ENCODE measurements at regions not wholly inside any gene's neighbourhood (a gene's known extent, or its start where the extent isn't known, plus 50 kb on each side); places are given as distances from the start of the nearest gene placed in this dataset.

GRCh38 chr12:92502417-92503028 lies 200.3 kb upstream of the PLEKHG7 start:
- Histone ChIP-seq H3K27me3 (ENCODE audit: insufficient read depth, low read length) (no peaks in the 10 kb centered on the region), H3K36me3 (ENCODE audit: insufficient read depth, low read length) (no peaks in the 10 kb centered on the region), H3K79me2 (ENCODE audit: control insufficient read depth, insufficient read depth, low read length, unreplicated experiment) (no peaks in the 10 kb centered on the region), H2AFZ (ENCODE audit: low read length, unreplicated experiment) (no peak overlapping the region), H3K4me1 (ENCODE audit: control insufficient read depth, insufficient read depth, low read length, unreplicated experiment) (peaks cover 14% of the 10 kb centered on the region), H3K27ac (ENCODE audit: low read depth, low read length) (no peak overlapping the region), H3K4me3 (ENCODE audit: low read depth, low read length) (no peak overlapping the region)

GRCh38 chr12:92496790-92497189 lies 206.0 kb upstream of the PLEKHG7 start:
- no peaks in the 10 kb centered on the region for H3K4me1 ChIP-seq (ENCODE audit: control insufficient read depth, insufficient read depth, low read length, unreplicated experiment)
- no peak overlapping the region for H3K27ac ChIP-seq (ENCODE audit: low read depth, low read length)
- no peaks in the 10 kb centered on the region for H3K79me2 ChIP-seq (ENCODE audit: control insufficient read depth, insufficient read depth, low read length, unreplicated experiment)

GRCh38 chr12:92495108-92495507 lies 207.7 kb upstream of the PLEKHG7 start:
- H3K79me2 ChIP-seq (ENCODE audit: control insufficient read depth, insufficient read depth, low read length, unreplicated experiment) = no peaks in the 10 kb centered on the region
- H3K4me1 ChIP-seq (ENCODE audit: control insufficient read depth, insufficient read depth, low read length, unreplicated experiment) = no peaks in the 10 kb centered on the region
- H3K27me3 ChIP-seq (ENCODE audit: insufficient read depth, low read length) = no peaks in the 10 kb centered on the region

More at GRCh38 chr12:92496790-92497189, 206.0 kb upstream of the PLEKHG7 start:
- H3K4me3 ChIP-seq (ENCODE audit: low read depth, low read length) = no peak overlapping the region
- H3K36me3 ChIP-seq (ENCODE audit: insufficient read depth, low read length) = no peaks in the 10 kb centered on the region
- no peaks in the 10 kb centered on the region for H3K27me3 ChIP-seq (ENCODE audit: insufficient read depth, low read length)
- no peak overlapping the region for H2AFZ ChIP-seq (ENCODE audit: low read length, unreplicated experiment)

GRCh38 chr12:92493816-92494215 lies 209.0 kb upstream of the PLEKHG7 start:
- no peaks in the 10 kb centered on the region for H3K4me1 ChIP-seq (ENCODE audit: control insufficient read depth, insufficient read depth, low read length, unreplicated experiment)
- no peaks in the 10 kb centered on the region for H3K79me2 ChIP-seq (ENCODE audit: control insufficient read depth, insufficient read depth, low read length, unreplicated experiment)
- no peak overlapping the region for H2AFZ ChIP-seq (ENCODE audit: low read length, unreplicated experiment)
- H3K4me3 ChIP-seq (ENCODE audit: low read depth, low read length) = no peak overlapping the region
- H3K27me3 ChIP-seq (ENCODE audit: insufficient read depth, low read length) = no peaks in the 10 kb centered on the region
- no peaks in the 10 kb centered on the region for H3K36me3 ChIP-seq (ENCODE audit: insufficient read depth, low read length)
- H3K27ac ChIP-seq (ENCODE audit: low read depth, low read length) = no peak overlapping the region

More at GRCh38 chr12:92495108-92495507, 207.7 kb upstream of the PLEKHG7 start:
- H2AFZ ChIP-seq (ENCODE audit: low read length, unreplicated experiment) = no peak overlapping the region
- H3K4me3 ChIP-seq (ENCODE audit: low read depth, low read length) = no peak overlapping the region
- no peak overlapping the region for H3K27ac ChIP-seq (ENCODE audit: low read depth, low read length)
- H3K36me3 ChIP-seq (ENCODE audit: insufficient read depth, low read length) = no peaks in the 10 kb centered on the region

- H3K79me2 ChIP-seq (ENCODE audit: control insufficient read depth, insufficient read depth, low read length, unreplicated experiment) = no peaks in the 10 kb centered on the region
- no peaks in the 10 kb centered on the region for H3K4me1 ChIP-seq (ENCODE audit: control insufficient read depth, insufficient read depth, low read length, unreplicated experiment)
- H3K36me3 ChIP-seq (ENCODE audit: insufficient read depth, low read length) = no peaks in the 10 kb centered on the region
- H3K27me3 ChIP-seq (ENCODE audit: insufficient read depth, low read length) = no peaks in the 10 kb centered on the region
- no peak overlapping the region for H3K27ac ChIP-seq (ENCODE audit: low read depth, low read length)
- H3K4me3 ChIP-seq (ENCODE audit: low read depth, low read length) = no peak overlapping the region
- no peak overlapping the region for H2AFZ ChIP-seq (ENCODE audit: low read length, unreplicated experiment)
Measured at GRCh38 chr12:92492995-92493394, 209.8 kb upstream of the PLEKHG7 start.

GRCh38 chr12:92492291-92492690 lies 210.5 kb upstream of the PLEKHG7 start:
- Histone ChIP-seq H3K4me3 (ENCODE audit: low read depth, low read length) (no peak overlapping the region), H3K27me3 (ENCODE audit: insufficient read depth, low read length) (no peaks in the 10 kb centered on the region), H3K79me2 (ENCODE audit: control insufficient read depth, insufficient read depth, low read length, unreplicated experiment) (no peaks in the 10 kb centered on the region), H2AFZ (ENCODE audit: low read length, unreplicated experiment) (no peak overlapping the region), H3K27ac (ENCODE audit: low read depth, low read length) (no peak overlapping the region), H3K36me3 (ENCODE audit: insufficient read depth, low read length) (no peaks in the 10 kb centered on the region), H3K4me1 (ENCODE audit: control insufficient read depth, insufficient read depth, low read length, unreplicated experiment) (no peaks in the 10 kb centered on the region)

- H3K79me2 ChIP-seq (ENCODE audit: control insufficient read depth, insufficient read depth, low read length, unreplicated experiment) = no peaks in the 10 kb centered on the region
- peaks cover 12% of the 10 kb centered on the region for H3K4me1 ChIP-seq (ENCODE audit: control insufficient read depth, insufficient read depth, low read length, unreplicated experiment)
- no peak overlapping the region for H2AFZ ChIP-seq (ENCODE audit: low read length, unreplicated experiment)
- no peaks in the 10 kb centered on the region for H3K27me3 ChIP-seq (ENCODE audit: insufficient read depth, low read length)
- no peak overlapping the region for H3K27ac ChIP-seq (ENCODE audit: low read depth, low read length)
- no peak overlapping the region for H3K4me3 ChIP-seq (ENCODE audit: low read depth, low read length)
- no peaks in the 10 kb centered on the region for H3K36me3 ChIP-seq (ENCODE audit: insufficient read depth, low read length)
Measured at GRCh38 chr12:92489781-92490180, 213.0 kb upstream of the PLEKHG7 start.

GRCh38 chr12:92488735-92489134 lies 214.1 kb upstream of the PLEKHG7 start:
- Histone ChIP-seq H3K27ac (ENCODE audit: low read depth, low read length) (no peak overlapping the region), H2AFZ (ENCODE audit: low read length, unreplicated experiment) (no peak overlapping the region), H3K27me3 (ENCODE audit: insufficient read depth, low read length) (no peaks in the 10 kb centered on the region)

GRCh38 chr12:92487138-92487485 lies 215.7 kb upstream of the PLEKHG7 start:
- Histone ChIP-seq H3K4me3 (ENCODE audit: low read depth, low read length) (no peak overlapping the region), H3K27ac (ENCODE audit: low read depth, low read length) (no peak overlapping the region), H3K27me3 (ENCODE audit: insufficient read depth, low read length) (no peaks in the 10 kb centered on the region), H3K79me2 (ENCODE audit: control insufficient read depth, insufficient read depth, low read length, unreplicated experiment) (no peaks in the 10 kb centered on the region), H3K36me3 (ENCODE audit: insufficient read depth, low read length) (no peaks in the 10 kb centered on the region), H2AFZ (ENCODE audit: low read length, unreplicated experiment) (no peak overlapping the region), H3K4me1 (ENCODE audit: control insufficient read depth, insufficient read depth, low read length, unreplicated experiment) (peaks cover 12% of the 10 kb centered on the region)

More at GRCh38 chr12:92488735-92489134, 214.1 kb upstream of the PLEKHG7 start:
- peaks cover 12% of the 10 kb centered on the region for H3K4me1 ChIP-seq (ENCODE audit: control insufficient read depth, insufficient read depth, low read length, unreplicated experiment)
- H3K36me3 ChIP-seq (ENCODE audit: insufficient read depth, low read length) = no peaks in the 10 kb centered on the region
- no peaks in the 10 kb centered on the region for H3K79me2 ChIP-seq (ENCODE audit: control insufficient read depth, insufficient read depth, low read length, unreplicated experiment)
- no peak overlapping the region for H3K4me3 ChIP-seq (ENCODE audit: low read depth, low read length)

GRCh38 chr12:92486443-92487137 lies 216.2 kb upstream of the PLEKHG7 start:
- no peak overlapping the region for H2AFZ ChIP-seq (ENCODE audit: low read length, unreplicated experiment)
- no peaks in the 10 kb centered on the region for H3K79me2 ChIP-seq (ENCODE audit: control insufficient read depth, insufficient read depth, low read length, unreplicated experiment)
- H3K27ac ChIP-seq (ENCODE audit: low read depth, low read length) = no peak overlapping the region
- H3K36me3 ChIP-seq (ENCODE audit: insufficient read depth, low read length) = no peaks in the 10 kb centered on the region
- H3K4me1 ChIP-seq (ENCODE audit: control insufficient read depth, insufficient read depth, low read length, unreplicated experiment) = peaks cover 12% of the 10 kb centered on the region
- H3K27me3 ChIP-seq (ENCODE audit: insufficient read depth, low read length) = no peaks in the 10 kb centered on the region
- no peak overlapping the region for H3K4me3 ChIP-seq (ENCODE audit: low read depth, low read length)
